Neuron (in vitro differentiated cells): ENCODE measurements at regions not wholly inside any gene's neighbourhood (a gene's known extent, or its start where the extent isn't known, plus 50 kb on each side); places are given as distances from the start of the nearest gene placed in this dataset.

Source experiments
- H2AFZ ChIP-seq: one replicate; pipeline ENCODE4 v1.6.1; 2013; ENCODE audit warnings: low read depth, mild to moderate bottlenecking, inconsistent platforms, low read length, moderate library complexity
- H3K27me3 ChIP-seq: one replicate; pipeline ENCODE4 v1.6.1; 2013; ENCODE audit warnings: low read length; ENCODE audit not compliant: insufficient read depth
- H3K36me3 ChIP-seq: one replicate; pipeline ENCODE4 v1.6.1; 2013; ENCODE audit warnings: low read length; ENCODE audit not compliant: insufficient read depth
- H3K4me1 ChIP-seq: one replicate; pipeline ENCODE4 v1.6.1; 2013; ENCODE audit warnings: low read length; ENCODE audit not compliant: insufficient read depth
- H3K4me3 ChIP-seq: 2 replicates; pipeline ENCODE4 v1.5.1; 2013; ENCODE audit warnings: mild to moderate bottlenecking, low read length, moderate library complexity
- H3K9me3 ChIP-seq: one replicate; pipeline ENCODE4 v1.6.1; 2013; ENCODE audit warnings: low read length

DNA sequence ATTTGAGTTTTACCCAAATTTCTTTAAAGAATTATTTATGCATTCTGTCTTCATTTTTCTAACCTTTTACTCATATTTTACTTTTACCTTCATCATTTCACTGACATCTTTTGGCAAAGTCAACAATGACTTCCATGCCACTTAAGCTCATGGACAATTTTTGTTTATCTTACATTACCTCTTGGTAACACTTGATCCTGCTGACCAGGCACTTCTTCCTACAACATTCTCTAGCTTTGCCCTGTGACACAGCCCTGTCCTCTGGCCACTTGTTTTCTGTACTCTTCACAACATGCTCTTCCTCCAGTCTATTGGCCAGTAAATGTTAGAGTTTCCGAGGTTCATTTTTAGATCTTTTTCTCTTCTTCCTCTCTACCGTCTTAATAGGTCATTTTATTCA, 377.2 kb downstream of the SUCLA2 start:
- Histone ChIP-seq H3K4me1 (no peaks in the 10 kb centered on the region), H3K9me3 (no peaks in the 10 kb centered on the region), H3K36me3 (no peaks in the 10 kb centered on the region), H3K27me3 (no peaks in the 10 kb centered on the region), H2AFZ (no peak overlapping the region), H3K4me3 (no peak overlapping the region)

DNA sequence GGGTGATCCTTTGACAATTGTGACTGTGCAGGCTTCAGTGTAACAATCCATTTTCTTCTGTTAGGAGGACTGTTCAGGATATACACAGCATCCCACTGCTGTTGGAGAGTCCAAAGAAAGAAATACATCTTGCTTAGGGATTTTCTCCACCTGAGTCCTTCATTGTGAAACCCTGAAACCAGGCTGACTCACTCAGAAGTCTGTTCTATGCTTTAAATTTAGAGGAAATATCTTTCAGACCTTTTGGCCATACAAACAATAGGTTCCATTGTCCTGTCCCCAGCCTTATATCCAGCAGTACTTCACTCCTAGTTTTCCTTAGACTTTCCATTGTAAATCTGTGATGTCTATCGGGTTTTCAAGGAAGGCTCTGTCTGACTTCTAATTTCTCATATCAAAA, 379.1 kb downstream of the SUCLA2 start:
- no peaks in the 10 kb centered on the region for H3K27me3 ChIP-seq
- no peak overlapping the region for H3K4me3 ChIP-seq
- no peaks in the 10 kb centered on the region for H3K9me3 ChIP-seq
- H2AFZ ChIP-seq = no peak overlapping the region
- no peaks in the 10 kb centered on the region for H3K36me3 ChIP-seq
- no peaks in the 10 kb centered on the region for H3K4me1 ChIP-seq

DNA sequence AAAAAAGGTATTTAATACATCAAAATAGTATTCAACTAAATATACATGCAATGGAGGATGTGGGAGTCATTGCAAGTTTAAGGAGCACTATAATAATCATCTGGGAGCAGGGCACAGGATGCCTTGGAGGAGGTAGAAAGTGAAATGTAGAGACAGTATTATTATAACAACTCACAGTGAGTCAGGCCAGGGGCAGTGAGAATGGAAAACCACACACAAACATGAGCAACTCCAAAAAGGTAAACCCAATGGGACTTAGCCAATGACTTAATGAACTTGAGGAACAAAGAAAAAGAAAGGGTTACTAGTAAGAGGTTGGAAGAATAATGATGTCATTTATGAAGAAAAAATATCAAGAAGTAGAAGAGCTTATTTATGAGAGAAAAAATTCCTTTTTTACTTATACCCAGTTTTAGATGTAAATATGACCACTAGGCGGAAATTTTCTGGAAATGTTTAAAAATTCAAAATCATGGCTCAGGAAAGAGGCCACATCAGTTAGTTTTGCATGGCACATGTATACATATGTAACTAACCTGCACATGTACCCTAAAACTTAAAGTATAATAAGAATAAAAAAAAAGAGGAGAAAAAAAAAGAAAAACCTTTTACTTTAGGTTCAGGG, 389.3 kb downstream of the SUCLA2 start:
- Histone ChIP-seq H3K36me3 (no peaks in the 10 kb centered on the region), H3K4me3 (no peak overlapping the region), H2AFZ (no peak overlapping the region), H3K9me3 (no peaks in the 10 kb centered on the region), H3K27me3 (no peaks in the 10 kb centered on the region), H3K4me1 (no peaks in the 10 kb centered on the region)

DNA sequence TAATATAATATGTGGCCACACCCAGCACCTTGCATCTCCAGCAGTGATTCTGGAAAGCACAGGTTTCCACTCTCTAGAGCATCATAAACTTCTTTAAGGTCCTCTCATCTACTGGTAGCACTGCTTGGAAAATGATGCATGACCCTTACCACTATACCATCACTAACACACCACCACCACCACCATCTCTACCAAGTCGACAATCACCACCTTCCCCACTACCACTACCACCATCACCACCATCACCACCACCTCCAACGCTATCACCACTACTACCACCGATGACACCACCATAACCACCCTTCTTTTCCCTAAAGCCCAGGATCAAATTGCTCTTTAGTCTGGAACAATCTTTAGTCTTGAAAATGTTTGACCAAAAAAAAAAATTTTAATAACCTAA, 390.4 kb downstream of the SUCLA2 start:
- no peak overlapping the region for H2AFZ ChIP-seq
- H3K4me3 ChIP-seq = no peak overlapping the region
- H3K36me3 ChIP-seq = no peaks in the 10 kb centered on the region
- no peaks in the 10 kb centered on the region for H3K4me1 ChIP-seq
- no peaks in the 10 kb centered on the region for H3K27me3 ChIP-seq
- no peaks in the 10 kb centered on the region for H3K9me3 ChIP-seq

DNA sequence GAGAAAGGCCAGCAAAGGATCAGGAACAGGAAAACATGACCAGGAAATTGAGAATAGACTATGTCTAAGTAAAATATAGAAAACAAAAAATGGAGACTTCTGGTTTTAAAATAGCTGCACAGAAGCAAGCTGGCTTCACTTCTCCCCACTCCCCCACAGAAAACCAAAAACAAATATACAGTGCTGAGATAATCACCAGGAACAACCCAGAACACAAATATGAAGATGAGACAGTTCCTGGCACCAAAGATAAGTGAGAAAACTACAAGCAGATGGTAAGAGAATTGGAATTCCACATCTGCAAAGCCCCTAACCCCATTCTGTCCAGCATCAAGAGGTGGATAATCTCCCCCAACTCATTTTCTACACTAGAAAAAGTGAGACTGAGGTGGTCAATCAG, 397.7 kb downstream of the SUCLA2 start:
- H3K9me3 ChIP-seq = no peaks in the 10 kb centered on the region
- no peaks in the 10 kb centered on the region for H3K27me3 ChIP-seq
- H3K36me3 ChIP-seq = no peaks in the 10 kb centered on the region
- H2AFZ ChIP-seq = no peak overlapping the region
- no peak overlapping the region for H3K4me3 ChIP-seq
- no peaks in the 10 kb centered on the region for H3K4me1 ChIP-seq

DNA sequence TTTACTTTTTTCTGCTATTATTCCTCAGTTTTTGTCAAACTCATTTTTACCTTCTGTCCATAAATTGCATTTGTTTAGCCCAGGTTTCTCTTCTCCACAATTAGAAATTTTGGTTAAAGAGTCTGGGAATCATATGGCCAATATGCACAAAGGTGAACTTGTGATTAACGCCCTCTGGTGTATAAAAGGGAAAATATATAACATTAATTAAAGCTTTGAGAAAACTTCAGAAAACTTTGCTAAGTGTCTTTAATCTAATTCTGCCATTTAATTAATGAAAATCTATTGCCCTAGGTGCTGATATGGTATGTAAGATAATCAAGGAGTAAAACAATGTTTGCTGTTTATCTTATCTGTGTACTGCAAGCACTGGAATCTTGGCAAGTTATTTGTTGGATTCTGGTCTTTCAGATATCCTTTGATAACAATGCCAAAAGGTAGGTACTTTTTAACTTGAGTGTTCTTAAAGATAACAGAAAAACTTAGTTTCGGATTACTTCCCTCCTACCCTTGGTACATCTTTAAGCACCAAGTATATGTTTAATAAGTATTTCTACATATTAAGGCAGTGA, 402.6 kb downstream of the SUCLA2 start:
- H3K4me3 ChIP-seq = no peak overlapping the region
- no peak overlapping the region for H2AFZ ChIP-seq
- H3K4me1 ChIP-seq = no peaks in the 10 kb centered on the region
- H3K9me3 ChIP-seq = no peaks in the 10 kb centered on the region
- H3K27me3 ChIP-seq = no peaks in the 10 kb centered on the region
- no peaks in the 10 kb centered on the region for H3K36me3 ChIP-seq

DNA sequence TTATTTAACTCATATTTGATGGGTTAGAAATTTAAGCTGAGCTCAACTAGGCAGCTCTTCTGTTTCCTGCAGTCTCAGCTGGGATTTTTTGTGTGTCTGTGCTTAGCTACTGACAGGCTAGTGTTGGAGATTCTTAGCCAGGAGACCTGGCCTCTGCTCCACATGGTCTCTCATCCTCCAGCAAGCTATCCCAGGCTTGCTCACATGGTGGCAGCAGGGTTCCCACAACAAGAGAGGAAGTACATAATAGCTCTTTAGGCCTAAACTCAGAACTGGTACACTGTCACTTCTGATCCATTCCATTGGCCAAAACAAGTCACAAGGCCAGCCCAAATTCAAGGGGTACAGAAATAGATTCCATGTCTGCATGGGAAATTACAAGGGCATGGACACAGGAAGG, 406.2 kb downstream of the SUCLA2 start:
- Histone ChIP-seq H3K4me1 (no peaks in the 10 kb centered on the region), H3K27me3 (no peaks in the 10 kb centered on the region), H2AFZ (no peak overlapping the region), H3K36me3 (no peaks in the 10 kb centered on the region), H3K9me3 (no peaks in the 10 kb centered on the region), H3K4me3 (no peak overlapping the region)

DNA sequence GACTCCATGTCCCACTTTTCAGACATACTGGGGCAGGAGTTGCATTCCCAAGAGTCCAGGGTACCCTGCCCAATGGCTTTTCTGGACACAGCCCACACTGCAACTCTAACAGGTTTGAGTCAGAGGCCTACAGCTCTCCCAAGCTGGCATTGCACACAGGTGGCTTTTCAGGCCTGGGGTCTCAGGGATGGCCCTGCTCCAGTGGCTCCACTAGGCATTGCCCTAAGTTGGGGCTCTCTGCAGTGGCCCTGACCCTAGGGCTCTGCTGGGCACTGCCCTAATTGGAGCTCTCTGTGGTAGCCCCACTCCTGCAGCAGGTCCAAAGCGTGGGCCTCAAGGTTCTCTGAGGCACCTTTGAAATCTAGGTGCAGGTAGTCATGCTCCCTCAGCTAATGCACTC, 408.8 kb downstream of the SUCLA2 start:
- H3K36me3 ChIP-seq = no peaks in the 10 kb centered on the region
- no peak overlapping the region for H3K4me3 ChIP-seq
- H3K27me3 ChIP-seq = no peaks in the 10 kb centered on the region
- H2AFZ ChIP-seq = no peak overlapping the region
- no peaks in the 10 kb centered on the region for H3K4me1 ChIP-seq
- H3K9me3 ChIP-seq = no peaks in the 10 kb centered on the region

DNA sequence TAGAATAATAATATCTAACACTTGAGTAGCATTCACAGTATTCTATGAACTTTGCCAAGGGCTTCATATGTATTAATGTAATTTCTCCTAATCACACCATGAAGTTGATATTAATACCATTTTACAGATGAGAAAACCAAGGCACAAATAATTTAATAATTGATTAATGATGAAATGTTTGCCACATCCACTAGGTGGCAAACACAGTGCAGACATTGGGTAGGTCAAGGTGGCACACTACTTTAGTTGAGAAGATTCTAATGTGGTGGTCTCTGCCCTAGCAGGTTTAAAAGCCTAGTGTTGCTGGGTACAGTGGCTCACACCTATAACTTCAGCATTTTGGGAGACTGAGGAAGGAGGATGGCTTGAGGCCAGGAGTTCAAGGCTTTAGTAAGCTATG, 412.4 kb downstream of the SUCLA2 start:
- no peaks in the 10 kb centered on the region for H3K9me3 ChIP-seq
- no peaks in the 10 kb centered on the region for H3K4me1 ChIP-seq
- no peaks in the 10 kb centered on the region for H3K27me3 ChIP-seq
- H2AFZ ChIP-seq = no peak overlapping the region
- H3K36me3 ChIP-seq = no peaks in the 10 kb centered on the region
- H3K4me3 ChIP-seq = no peak overlapping the region

DNA sequence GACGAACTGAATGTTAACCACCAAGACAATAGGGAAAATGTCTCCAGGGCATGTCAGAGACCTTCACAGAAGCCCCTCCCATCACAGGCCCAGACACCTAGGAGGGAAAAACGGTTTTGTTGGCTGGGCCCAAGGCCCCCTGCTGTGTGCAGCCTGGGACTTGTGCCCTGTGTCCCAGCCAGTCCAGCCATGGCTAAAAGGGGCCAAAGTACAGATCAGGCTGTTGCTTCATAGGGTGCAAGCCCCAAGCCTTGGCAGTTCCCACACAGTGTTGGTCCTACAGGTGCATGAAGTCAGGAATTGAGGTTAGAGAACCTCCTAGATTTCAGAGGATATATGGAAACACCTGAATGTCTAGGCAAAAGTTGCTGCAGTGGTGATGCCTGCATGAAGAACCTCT, 428.7 kb downstream of the SUCLA2 start:
- Histone ChIP-seq H3K9me3 (no peaks in the 10 kb centered on the region), H3K36me3 (no peaks in the 10 kb centered on the region), H3K4me3 (no peak overlapping the region), H3K4me1 (no peaks in the 10 kb centered on the region), H2AFZ (no peak overlapping the region), H3K27me3 (no peaks in the 10 kb centered on the region)

DNA sequence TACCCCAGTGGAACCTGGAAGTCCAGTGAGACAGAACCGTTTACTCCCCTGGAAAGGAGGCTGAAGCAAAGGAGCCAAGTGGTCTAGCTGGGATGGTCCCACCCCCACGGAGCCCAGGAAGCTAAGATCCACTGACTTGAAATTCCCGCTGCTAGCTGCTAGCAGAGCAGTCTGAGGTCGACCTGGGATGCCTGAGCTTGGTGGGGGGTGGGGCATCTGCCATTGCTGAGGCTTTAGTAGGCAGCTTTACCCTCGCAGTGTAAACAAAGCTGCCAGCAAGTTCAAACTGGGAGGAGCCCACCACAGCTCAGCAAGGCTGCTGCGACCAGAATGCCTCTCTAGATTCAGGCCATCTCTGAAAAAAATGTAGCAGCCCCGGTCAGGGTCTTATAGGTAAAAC, 437.0 kb downstream of the SUCLA2 start:
- H3K9me3 ChIP-seq = no peaks in the 10 kb centered on the region

DNA sequence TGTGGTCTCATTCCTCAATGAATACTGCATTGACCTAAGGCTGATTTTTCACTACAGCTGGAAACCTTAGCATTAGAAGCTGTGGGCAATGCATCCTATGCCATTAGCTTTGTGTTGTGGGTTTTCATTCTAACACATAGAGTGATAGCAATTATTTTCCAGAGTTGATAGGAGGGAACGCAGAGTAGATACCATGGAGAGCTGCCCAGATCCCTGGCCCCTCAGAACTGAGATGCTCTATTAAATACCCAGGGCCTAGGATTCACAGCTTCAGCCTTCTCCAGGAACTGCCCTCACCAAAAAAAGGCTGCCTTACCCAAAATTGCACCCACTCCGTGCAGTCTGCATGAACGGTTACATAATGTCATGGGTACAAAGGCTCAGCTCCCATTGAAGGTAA, 444.4 kb downstream of the SUCLA2 start:
- Histone ChIP-seq H3K4me3 (no peak overlapping the region), H3K27me3 (no peaks in the 10 kb centered on the region), H3K4me1 (no peaks in the 10 kb centered on the region), H2AFZ (no peak overlapping the region), H3K9me3 (no peaks in the 10 kb centered on the region), H3K36me3 (no peaks in the 10 kb centered on the region)

More for the DNA sequence above, 437.0 kb downstream of the SUCLA2 start:
- Histone ChIP-seq H3K27me3 (no peaks in the 10 kb centered on the region), H3K4me3 (no peak overlapping the region), H3K4me1 (no peaks in the 10 kb centered on the region), H2AFZ (no peak overlapping the region), H3K36me3 (no peaks in the 10 kb centered on the region)

DNA sequence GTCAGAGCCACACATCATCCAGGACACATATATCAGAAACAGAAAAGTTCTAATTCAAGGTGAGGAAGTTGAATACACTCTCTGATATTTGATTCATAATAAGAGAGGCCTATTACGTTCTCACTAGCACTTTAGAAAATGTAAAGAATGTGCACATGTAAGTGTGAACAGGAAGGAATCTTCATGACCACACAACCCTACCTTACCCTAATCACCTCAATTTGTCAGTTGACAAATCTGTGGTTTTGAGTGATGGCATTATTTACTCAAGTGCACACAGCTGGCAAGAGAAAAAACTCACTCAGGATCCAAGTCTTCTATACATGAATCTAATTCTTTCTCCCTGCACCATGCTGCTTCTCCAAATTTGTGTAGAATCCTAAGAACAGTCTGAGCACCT, 445.8 kb downstream of the SUCLA2 start:
- no peak overlapping the region for H2AFZ ChIP-seq
- H3K27me3 ChIP-seq = no peaks in the 10 kb centered on the region
- H3K4me1 ChIP-seq = no peaks in the 10 kb centered on the region
- no peaks in the 10 kb centered on the region for H3K36me3 ChIP-seq
- H3K4me3 ChIP-seq = no peak overlapping the region
- H3K9me3 ChIP-seq = no peaks in the 10 kb centered on the region

DNA sequence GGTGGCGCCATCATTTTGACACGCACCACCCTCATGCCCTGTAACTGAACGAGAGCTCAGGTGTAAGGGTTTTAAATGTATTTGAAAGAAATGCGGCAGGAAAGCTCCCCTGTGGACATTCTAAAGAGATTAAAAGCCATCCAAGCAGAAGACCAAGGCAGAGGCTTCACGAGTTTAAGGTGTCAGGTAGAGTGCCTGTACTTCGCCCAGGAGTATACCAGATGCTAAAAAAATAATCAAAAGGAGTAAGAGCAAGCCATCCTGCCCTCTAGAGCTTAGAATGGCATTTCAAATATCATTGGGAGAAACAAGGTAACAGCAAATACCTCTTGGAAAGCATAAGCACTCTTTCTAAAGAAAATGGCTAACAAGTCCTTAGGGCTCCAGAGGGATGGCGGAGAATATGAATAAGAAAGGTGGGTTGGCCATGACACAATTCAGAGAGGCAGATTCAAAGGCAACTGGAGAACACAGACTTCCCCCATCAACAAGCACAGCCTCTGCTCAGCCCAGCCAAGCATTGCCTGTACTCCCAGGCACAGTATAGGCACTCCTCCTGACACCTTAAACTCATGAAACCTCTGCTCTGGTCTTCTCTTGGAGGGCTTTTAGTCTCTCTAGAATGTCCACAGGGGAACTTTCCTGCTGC, 447.6 kb downstream of the SUCLA2 start:
- Histone ChIP-seq H3K9me3 (no peaks in the 10 kb centered on the region), H2AFZ (no peak overlapping the region), H3K4me1 (no peaks in the 10 kb centered on the region), H3K4me3 (no peak overlapping the region), H3K36me3 (no peaks in the 10 kb centered on the region), H3K27me3 (no peaks in the 10 kb centered on the region)
